ENCODE measurements at regions not wholly inside any gene's neighbourhood (a gene's known extent, or its start where the extent isn't known, plus 50 kb on each side); places are given as distances from the start of the nearest gene placed in this dataset.
"Not testable (repeated sequence)": the region's sequence is repeated elsewhere in the genome, so short reads cannot be mapped to it uniquely, and the experiment has no call there.

DNA sequence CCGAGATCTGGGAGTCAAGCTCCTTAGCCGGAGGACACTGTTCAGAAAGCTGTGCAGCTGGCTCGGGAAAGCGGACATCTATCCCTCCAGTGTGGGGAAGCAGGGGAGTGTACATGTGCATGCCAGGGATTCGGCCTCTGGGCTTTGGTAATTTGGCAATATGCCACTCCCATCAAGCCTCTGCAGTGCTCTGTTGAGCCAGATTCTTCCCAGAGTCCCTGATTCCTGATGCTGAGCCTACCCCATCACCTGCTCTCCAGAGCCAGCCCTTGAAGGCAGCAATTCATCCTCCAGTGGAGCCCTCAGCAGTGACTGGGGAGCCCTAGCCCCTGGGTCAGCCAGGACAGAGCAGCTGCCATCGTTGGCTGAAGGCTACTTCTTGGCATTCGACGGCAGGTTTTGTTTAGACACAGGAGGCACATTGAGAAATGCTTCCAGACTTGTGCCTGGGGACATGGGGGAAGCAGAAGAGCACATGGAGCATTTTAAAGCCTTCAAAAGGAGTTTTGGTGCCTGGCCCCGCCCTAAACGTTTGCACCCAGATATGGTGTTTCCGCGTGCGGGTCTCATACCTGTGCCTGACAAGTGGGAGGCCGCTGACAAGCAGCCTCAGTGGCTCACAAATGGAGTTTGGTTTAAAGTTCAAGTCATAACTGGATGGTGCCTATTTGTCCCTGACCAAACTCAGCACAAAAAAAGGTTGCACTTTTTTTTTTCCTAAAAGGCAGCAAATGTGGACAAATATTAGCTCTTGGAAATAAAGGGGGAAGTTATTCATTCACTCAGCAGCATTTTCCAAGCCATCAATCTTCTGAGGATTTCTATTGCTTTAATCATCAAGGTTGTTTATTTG, 272.8 kb downstream of the CYRIA start:
- no peak for DNase-seq (ENCODE audit: low read depth)

- no peak for DNase-seq (ENCODE audit: low read depth)
Measured at GRCh38 chr2:16391986-16392385, 273.6 kb downstream of the CYRIA start.

DNA sequence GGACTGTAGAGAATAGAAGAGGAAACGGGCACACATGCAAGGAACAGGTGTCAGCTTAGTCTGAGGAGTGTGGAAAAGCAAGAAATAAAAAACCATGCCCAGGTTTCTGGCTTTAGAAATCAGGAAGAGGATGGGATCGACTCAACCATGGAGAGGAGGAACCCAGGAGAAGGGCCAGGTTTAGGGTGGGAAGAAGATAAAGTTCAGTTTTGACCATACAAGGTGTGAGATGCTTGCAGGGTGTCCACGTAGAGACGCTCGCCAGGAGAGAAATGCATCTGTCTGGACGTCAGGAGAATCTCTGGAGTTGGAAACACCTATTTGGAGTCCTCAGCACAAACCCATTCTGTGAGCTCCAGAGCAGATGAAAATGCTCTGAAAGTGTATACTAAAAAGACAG, 275.1 kb downstream of the CYRIA start:
- DNase-seq (ENCODE audit: low read depth): no peak

- DNase-seq (ENCODE audit: low read depth): no peak
Measured at GRCh38 chr2:16389611-16390010, 276.0 kb downstream of the CYRIA start.

- not testable (repeated sequence) for DNase-seq (ENCODE audit: low read depth)
Measured at GRCh38 chr2:16388199-16388830, 277.3 kb downstream of the CYRIA start.

- DNase-seq (ENCODE audit: low read depth): no peak
Measured at GRCh38 chr2:16387461-16387984, 278.1 kb downstream of the CYRIA start.

DNA sequence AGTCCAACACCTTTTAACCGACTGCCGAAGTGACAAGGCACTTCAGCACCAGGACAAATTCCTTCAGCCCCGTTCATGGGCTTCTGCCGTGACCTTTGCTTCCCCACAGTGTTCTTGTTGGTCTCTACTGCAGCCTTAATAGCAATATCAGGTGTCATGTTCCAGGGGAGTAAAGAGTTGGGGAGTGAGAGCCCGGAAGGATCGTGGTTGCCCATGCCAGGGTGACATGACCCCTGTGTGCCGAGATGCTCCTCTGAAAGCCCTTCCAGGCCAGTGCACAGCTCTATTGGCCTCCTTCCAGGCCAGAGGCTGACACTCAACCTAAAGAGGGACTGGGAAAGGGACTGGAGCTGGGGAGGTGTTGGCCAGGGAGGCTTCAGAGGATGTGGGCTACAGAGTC, 279.2 kb downstream of the CYRIA start:
- DNase-seq (ENCODE audit: low read depth): no peak

GRCh38 chr2:16386031-16386430, 279.6 kb downstream of the CYRIA start:
- DNase-seq (ENCODE audit: low read depth): no peak

DNA sequence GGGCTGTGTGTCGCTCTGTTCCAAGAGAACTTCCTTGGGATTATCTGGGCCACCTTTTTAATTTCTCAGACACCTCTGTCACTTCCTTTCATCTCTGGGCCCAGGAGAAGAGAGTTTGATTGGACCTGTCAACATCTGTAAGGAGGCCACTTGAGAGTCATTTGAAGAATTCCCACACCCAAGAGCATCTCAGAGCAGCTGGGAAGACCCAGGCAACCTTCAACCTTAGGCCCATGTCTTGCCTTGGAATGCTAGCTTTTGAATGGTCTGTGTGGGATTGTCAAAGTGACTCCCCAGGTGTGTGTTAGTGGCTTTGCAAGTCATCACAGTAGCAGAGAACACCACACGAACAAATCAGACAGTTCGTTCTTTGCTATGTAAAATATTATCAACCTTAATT, 280.3 kb downstream of the CYRIA start:
- no peak for DNase-seq (ENCODE audit: low read depth)

GRCh38 chr2:16383411-16383810, 282.2 kb downstream of the CYRIA start:
- no peak for DNase-seq (ENCODE audit: low read depth)

DNA sequence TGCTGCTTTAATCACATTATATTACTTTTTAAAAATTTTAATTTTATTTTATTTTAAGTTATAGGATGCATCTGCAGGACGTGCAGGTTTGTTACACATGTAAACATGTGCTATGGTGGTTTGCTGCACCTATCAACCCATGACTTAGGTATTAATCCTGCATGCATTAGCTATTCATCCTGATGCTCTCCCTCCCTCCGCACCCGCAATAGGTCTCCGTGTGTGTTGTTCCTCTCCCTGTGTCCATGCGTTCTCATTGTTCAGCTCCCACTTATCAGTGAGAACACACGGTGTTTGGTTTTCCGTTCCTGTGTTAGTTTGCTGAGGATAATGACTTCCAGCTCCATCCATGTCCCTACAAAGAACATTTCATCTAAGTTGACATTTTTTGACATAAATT, 283.2 kb downstream of the CYRIA start:
- DNase-seq (ENCODE audit: low read depth): no peak

DNA sequence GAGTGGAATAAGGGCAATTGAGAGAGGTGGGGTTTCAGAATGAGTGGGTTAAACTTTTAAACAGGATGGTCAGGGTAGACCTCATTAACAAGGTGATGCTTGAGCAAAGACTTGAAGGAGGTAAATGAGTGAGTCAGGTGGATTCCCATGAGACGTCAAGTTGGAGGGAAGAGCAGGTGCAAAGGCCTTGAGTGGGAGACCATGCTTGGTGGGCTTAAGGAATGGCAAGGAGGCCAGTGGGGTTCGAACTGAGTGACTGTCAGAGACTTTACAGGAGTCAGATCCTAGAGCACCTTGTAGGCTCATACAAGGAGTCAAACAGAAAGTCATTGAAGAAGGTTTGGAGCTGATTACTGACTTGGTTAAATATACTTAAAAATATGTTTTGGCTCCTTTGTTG, 284.1 kb downstream of the CYRIA start:
- no peak for DNase-seq (ENCODE audit: low read depth)

DNA sequence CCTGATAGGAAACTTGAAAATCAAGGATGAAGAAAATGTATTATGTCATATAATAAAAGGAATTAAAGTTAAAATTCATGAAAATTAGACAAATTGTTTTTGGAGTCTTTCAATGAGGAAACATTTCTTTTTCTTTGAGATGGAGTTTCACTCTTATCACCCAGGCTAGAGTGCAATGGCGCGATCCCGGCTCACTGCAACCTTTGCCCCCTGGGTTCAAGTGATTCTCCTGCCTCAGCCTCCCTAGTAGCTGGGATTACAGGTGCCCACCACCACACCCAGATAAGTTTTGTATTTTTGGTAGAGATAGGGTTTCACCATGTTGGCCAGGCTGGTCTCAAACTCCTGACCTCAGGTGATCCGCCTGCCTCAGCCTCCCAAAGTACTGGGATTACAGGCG, 285.7 kb downstream of the CYRIA start:
- not testable (repeated sequence) for DNase-seq (ENCODE audit: low read depth)

DNA sequence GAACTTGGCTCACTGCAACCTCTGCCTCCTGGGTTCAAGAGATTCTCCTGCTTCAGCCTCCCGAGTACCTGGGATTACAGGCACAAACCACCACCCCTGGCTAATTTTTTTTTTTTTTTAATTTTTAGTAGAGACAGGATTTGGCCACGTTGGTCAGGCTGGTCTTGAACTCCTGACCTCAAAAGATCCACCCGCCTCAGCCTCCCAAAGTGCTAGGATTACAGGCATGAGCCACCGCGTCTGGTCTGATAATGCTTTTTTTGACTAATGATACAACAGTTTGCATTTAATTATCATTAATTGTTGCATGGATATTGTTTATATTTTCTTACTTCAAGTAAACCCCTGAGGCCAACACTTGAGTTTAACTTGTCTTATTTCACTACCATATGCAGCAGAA, 286.6 kb downstream of the CYRIA start:
- not testable (repeated sequence) for DNase-seq (ENCODE audit: low read depth)

DNA sequence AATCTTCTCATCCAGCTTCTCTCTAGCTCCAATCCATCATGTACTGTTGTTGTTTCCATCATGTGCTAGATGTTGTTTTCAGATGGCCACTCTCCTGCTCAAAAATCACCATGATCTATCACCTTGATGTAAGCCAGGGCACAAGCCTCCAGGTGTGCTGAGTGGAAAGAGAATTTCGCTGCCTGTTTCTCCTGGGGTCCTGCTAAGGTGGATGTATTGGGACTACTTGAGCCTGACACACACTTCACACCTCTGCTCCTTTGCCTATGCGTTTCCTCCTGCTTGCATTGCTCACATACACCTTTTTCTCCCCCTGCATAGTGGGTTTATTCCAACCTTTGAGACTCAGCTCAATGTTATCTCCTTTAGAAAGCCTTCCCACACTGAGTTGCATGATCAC, 287.6 kb downstream of the CYRIA start:
- no peak for DNase-seq (ENCODE audit: low read depth)

GRCh38 chr2:16375981-16376380, 289.7 kb downstream of the CYRIA start:
- DNase-seq (ENCODE audit: low read depth): no peak

- no peak for DNase-seq (ENCODE audit: low read depth)
Measured at GRCh38 chr2:16375351-16375750, 290.3 kb downstream of the CYRIA start.

GRCh38 chr2:16374671-16375070, 291.0 kb downstream of the CYRIA start:
- no peak for DNase-seq (ENCODE audit: low read depth)

GRCh38 chr2:16373341-16373740, 292.3 kb downstream of the CYRIA start:
- no peak for DNase-seq (ENCODE audit: low read depth)

DNA sequence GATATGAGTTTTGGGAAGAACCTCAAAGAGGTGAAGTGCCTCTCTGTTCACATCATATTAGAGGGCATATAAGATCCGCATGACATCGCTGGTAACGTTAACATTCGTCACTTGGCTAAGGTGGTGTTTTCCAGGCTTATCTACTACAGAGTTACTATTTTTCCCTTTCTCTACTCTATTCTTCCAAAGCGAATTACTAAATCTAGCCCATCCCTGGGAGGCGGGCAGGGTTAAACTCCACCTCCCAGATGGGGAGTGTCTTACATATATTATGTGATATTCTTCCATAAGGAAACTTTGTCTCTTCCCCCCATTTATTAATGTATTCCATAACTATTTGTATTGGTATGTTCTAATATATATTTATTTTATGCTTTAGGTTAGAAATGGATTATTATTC, 293.9 kb downstream of the CYRIA start:
- no peak for DNase-seq (ENCODE audit: low read depth)

GRCh38 chr2:16368951-16369350, 296.7 kb downstream of the CYRIA start:
- no peak for DNase-seq (ENCODE audit: low read depth)

- no peak for DNase-seq (ENCODE audit: low read depth)
Measured at GRCh38 chr2:16368328-16368727, 297.3 kb downstream of the CYRIA start.

DNA sequence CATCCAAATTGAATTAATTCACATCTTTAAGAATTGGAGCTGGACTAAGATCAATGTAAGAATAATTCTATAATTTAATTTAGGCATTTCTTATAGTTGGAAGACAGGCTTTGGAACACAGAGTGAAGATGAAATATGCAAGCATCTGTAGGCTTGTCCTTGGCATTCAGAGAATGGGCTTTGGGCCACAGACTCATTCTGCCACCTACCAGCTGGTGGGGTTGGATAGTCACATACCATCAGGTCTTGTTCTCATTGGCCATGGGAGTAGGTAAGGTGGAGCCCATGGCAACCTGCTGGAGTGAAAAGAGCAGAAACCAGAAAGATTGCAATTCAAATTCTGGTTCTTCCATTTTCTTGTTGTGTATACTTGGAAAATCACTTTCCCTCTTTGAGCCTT, 300.3 kb downstream of the CYRIA start:
- DNase-seq (ENCODE audit: low read depth): no peak

DNA sequence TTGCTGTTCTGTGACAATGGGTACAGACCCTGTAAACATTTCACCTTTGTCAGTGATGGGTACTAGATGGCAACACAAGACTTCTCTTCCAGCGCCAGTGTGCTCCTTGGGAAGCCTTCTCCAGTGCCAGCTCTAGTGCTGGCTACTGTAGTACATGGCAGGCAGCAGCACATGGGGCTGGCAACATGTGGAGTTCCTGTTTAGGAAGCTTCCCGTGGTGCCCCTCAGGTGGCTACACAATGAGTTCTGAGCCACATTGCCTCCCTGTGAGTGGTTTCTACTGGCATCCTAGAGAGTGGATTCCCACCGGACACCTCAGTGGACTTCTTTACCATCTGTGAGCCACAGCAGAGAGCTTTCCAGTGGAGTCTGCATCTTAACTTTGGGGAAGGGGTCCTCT, 302.1 kb downstream of the CYRIA start:
- no peak for DNase-seq (ENCODE audit: low read depth)

All from stimulated activated CD4-positive, alpha-beta T cell treated with anti-CD3 and anti-CD28 coated beads, Interleukin-2, amount 100 ng/mL, for 4 hours (primary cell).